ENCODE measurements at regions not wholly inside any gene's neighbourhood (a gene's known extent, or its start where the extent isn't known, plus 50 kb on each side); places are given as distances from the start of the nearest gene placed in this dataset.
"Not testable (repeated sequence)": the region's sequence is repeated elsewhere in the genome, so short reads cannot be mapped to it uniquely, and the experiment has no call there.

DNA sequence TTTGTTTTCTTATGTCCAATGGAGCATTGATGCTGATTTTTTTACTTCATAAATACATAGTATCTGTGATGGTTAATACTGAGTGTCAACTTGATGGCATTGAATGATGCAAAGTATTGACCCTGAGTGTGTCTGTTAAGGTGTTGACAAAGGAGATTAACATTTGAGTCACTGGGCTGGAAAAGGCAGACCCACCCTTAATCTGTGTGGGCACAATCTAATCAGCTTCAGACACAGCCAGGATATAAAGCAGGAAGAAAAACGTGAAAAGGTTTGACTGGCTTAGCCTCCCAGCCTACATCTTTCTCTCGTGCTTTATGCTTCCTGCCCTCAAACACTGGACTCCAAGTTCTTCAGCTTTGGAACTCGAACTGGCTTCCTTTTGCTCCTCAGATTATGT lies 230.6 kb upstream of the SPRY1 start:
- no peak for DNase-seq

- DNase-seq: no peak
These were observed 228.7 kb upstream of the SPRY1 start for GRCh38 chr4:123167931-123168330.

- DNase-seq: no peak
These were observed 227.8 kb upstream of the SPRY1 start for GRCh38 chr4:123168812-123169211.

GRCh38 chr4:123170843-123171242 lies 225.8 kb upstream of the SPRY1 start:
- DNase-seq: no peak

- DNase-seq: no peak
These were observed 220.0 kb upstream of the SPRY1 start for GRCh38 chr4:123176605-123177004.

DNA sequence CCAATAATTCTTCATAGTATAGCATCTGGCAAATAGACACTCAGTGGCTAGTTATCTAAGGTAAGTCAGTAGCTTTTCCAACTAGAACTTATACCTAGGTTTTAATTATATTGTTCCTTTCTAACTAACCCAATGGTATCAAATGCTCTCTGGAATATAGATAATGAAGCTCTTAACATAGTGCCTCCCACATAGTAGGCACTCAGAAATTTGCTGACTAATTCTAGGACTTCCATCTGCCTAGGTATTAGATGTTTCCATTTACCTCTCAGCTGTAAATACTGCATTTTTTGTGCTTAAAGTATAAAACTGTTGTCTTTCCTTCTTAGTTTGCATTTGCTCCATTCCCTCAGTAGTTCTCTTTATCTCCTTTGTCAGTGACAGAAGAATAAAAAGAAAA lies 214.3 kb upstream of the SPRY1 start:
- DNase-seq: no peak

- no peak for DNase-seq
These were observed 213.3 kb upstream of the SPRY1 start for GRCh38 chr4:123183308-123183707.

- DNase-seq: not testable (repeated sequence)
These were observed 212.8 kb upstream of the SPRY1 start for GRCh38 chr4:123183754-123184153.

- DNase-seq: no peak
These were observed 209.9 kb upstream of the SPRY1 start for GRCh38 chr4:123186731-123187130.

- DNase-seq: no peak
These were observed 206.4 kb upstream of the SPRY1 start for GRCh38 chr4:123190176-123190575.

GRCh38 chr4:123191728-123192127 lies 204.9 kb upstream of the SPRY1 start:
- no peak for DNase-seq

- DNase-seq: no peak
These were observed 202.7 kb upstream of the SPRY1 start for GRCh38 chr4:123193802-123194367.

- no peak for DNase-seq
These were observed 197.9 kb upstream of the SPRY1 start for GRCh38 chr4:123198706-123199105.

GRCh38 chr4:123200051-123200940 lies 196.3 kb upstream of the SPRY1 start:
- no peak for DNase-seq

DNA sequence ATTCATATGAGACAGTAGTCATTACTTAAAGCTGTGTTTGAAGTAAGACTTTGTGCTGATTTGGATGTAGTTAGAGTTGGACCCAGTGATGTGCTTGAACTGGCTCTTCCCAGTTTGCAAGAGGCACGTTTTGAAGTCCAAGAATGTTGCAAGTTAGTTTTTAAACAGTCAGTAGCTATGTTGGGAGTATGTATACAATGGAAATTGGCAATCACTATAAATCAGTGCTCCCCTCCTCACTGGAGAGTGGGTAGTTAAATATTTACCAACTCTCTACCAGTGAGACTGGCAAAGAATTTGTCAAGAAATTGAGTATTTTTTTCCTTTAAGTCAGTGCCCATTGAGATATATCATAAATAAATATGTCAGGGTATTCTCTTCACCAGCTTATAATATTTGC lies 191.9 kb upstream of the SPRY1 start:
- DNase-seq: no peak

GRCh38 chr4:123206016-123206415 lies 190.6 kb upstream of the SPRY1 start:
- DNase-seq: no peak

- no peak for DNase-seq
These were observed 187.2 kb upstream of the SPRY1 start for GRCh38 chr4:123209436-123209835.

- no peak for DNase-seq
These were observed 181.1 kb upstream of the SPRY1 start for GRCh38 chr4:123215536-123215935.

DNA sequence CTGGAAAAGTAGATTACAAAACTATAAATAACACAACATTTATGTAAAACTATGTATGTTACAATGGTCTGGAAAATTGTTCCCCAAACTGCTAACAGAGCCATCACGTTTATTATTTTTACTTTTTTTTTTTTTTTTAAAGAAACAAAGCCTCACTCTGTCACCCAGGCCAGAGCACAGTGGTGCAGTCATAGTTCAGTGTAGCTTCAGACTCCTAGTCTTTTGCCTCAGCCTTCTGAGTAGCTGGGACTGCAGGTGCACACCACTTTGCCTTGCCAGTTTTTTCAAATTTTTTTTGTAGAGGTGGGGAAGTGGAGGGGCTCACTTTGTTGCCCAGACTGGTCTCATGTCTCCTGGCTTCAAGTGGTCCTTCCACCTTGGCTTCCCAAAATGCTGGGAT lies 180.1 kb upstream of the SPRY1 start:
- no peak for DNase-seq

- DNase-seq: no peak
These were observed 179.6 kb upstream of the SPRY1 start for GRCh38 chr4:123216946-123217345.

GRCh38 chr4:123217664-123218063 lies 178.9 kb upstream of the SPRY1 start:
- no peak for DNase-seq

DNA sequence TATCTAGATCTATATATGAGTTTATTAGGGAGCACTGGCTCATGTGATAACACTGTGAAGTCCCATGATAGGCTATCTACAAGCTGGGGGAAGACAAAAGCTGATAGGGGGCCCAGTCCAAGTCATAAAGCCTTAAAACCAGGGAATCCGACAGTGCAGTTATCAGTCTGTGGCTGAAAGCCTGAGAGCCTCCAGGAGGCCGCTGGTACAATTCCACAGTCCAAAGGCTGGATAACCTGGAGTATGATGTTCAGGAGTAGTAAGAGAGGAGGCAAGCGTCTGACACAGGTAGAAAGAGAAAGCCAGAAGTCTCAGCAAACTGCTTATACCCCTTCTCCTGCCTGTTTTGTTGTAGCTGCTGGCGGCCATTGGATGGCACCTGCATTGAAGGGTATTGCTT lies 177.6 kb upstream of the SPRY1 start:
- DNase-seq: no peak

GRCh38 chr4:123229286-123229685 lies 167.3 kb upstream of the SPRY1 start:
- DNase-seq: no peak

DNA sequence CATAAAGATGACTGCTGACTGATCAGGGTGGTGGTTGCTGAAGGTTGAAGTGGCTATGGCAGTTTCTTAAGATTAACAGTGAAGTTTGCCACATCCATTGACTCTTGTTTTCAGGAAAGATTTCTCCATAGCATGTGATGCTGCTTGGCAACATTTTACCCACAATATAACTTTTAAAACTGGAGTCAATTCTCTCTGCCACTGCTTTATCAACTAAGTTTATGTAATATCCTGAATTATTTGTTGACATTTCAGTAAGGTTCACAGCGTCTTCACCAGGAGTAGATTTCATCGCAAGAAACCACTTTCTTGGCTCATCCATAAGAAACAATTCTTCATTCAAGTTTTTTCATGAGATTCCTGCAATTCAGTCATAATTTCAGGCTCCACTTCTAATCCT lies 166.5 kb upstream of the SPRY1 start:
- DNase-seq: no peak

- no peak for DNase-seq
These were observed 164.2 kb upstream of the SPRY1 start for GRCh38 chr4:123232439-123232838.

Data from NCI-H510A (cell line).